ENCODE measurements at regions not wholly inside any gene's neighbourhood (a gene's known extent, or its start where the extent isn't known, plus 50 kb on each side); places are given as distances from the start of the nearest gene placed in this dataset.
A peak's percentile ranks its signal among the peaks of the same experiment; 100 is the strongest.

DNA sequence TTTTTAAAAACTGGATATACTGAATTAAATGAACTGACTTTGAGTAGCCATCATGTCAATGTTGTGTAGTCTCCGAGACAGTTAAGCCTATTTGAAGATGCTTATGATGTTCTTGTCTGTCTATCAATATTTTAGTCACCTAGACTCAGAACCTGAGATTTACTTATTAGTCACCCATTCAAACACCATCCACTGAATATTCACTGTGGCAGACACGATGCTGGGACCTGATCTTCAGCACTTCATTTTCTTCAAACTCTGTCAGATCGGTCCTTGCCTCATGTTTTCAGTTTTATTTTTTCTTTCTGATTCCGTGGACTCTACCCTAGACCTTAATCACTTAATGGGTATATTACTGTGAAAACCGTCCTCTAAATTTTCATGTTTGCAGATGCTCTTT, 123.7 kb upstream of the MCHR2 start (continued):
- TF ChIP-seq, protein P1, sequence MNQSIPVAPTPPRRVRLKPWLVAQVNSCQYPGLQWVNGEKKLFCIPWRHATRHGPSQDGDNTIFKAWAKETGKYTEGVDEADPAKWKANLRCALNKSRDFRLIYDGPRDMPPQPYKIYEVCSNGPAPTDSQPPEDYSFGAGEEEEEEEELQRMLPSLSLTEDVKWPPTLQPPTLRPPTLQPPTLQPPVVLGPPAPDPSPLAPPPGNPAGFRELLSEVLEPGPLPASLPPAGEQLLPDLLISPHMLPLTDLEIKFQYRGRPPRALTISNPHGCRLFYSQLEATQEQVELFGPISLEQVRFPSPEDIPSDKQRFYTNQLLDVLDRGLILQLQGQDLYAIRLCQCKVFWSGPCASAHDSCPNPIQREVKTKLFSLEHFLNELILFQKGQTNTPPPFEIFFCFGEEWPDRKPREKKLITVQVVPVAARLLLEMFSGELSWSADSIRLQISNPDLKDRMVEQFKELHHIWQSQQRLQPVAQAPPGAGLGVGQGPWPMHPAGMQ (IDR thresholded peaks at IDR 0.05; ENCODE audit: borderline replicate concordance): no peak
- no peak for TF ChIP-seq FOS (IDR thresholded peaks at IDR 0.05; ENCODE audit: borderline replicate concordance, extremely low read depth, insufficient read length)
- TF ChIP-seq SMC3 (IDR thresholded peaks at IDR 0.05; ENCODE audit: borderline replicate concordance, low read length): no peak
- no peak for TF ChIP-seq PKNOX1 (IDR thresholded peaks at IDR 0.05)
- TF ChIP-seq TCF12 (IDR thresholded peaks at IDR 0.05; ENCODE audit: low read depth, low read length): no peak
- TF ChIP-seq WRNIP1 (IDR thresholded peaks at IDR 0.05; ENCODE audit: borderline replicate concordance, low read depth, low read length): no peak

DNA sequence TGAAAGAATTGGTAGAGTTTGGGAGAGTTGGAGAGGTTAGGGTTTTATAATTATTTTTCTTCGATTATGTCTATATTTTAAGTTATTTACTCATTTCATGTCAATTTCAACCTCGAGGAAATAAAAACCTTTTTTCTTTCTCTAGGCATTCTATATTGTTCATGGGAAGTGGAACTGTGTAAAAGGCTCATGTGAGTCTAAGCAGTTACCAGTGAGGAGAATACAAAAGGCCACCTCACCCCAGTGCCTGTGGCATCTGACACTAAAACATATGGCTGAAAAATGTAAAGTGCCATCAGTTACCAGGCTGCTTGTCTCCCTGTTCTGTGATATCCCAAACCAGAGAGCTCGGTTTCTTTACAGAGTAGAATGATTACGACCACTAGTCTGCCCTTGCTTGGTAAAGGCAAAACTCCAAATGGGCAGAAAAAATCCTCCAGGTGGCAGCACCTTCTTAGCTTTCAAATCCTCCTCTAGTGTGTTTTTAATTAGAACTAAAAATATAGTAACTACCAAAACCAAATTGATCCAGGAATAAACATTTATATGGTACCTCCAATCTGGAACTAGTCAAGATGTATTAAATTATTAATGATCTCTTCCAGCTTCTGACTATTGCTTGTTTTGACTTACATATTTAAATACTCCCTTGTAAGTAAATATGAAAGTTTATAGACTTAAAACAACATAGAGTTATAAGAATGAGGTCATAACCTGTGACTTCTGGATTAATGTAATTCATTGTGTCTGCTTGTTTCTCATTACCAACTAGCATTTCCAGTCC, 122.6 kb upstream of the MCHR2 start:
- ATAC-seq (peak; percentile 91), FAIRE-seq (no peak), DNase-seq (ENCODE audit: low read depth, low spot score) (no peak)
- Histone ChIP-seq H3K9ac (ENCODE audit: control insufficient read depth, insufficient read depth, low read length) (no peak overlapping the region), H3K9me3 (replicated peaks; ENCODE audit: control insufficient read depth, insufficient read depth, low read length) (no peaks in the 10 kb centered on the region), H3K4me1 (ENCODE audit: control insufficient read depth, insufficient read depth, low read length) (no peaks in the 10 kb centered on the region), H3K27ac (ENCODE audit: control insufficient read depth, insufficient read depth) (no peak overlapping the region), H3K4me3 (no peak overlapping the region), H3K27me3 (replicated peaks in 1 of 2; ENCODE audit: control insufficient read depth in 2 of 2, insufficient read depth in 2 of 2, low read length in 1 of 2) (no peaks in the 10 kb centered on the region), H3K4me2 (ENCODE audit: control insufficient read depth, insufficient read depth) (no peak overlapping the region), H2AFZ (ENCODE audit: control insufficient read depth, low read depth, low read length) (no peak overlapping the region; the same call in 1 of the 2 replicates), H3K79me2 (ENCODE audit: control insufficient read depth, insufficient read depth, low read length) (no peaks in the 10 kb centered on the region), H3K36me3 (ENCODE audit: control insufficient read depth in 2 of 2, insufficient read depth in 2 of 2, low read length in 1 of 2) (no peaks in the 10 kb centered on the region), H4K20me1 (ENCODE audit: control insufficient read depth, insufficient read depth) (no peaks in the 10 kb centered on the region)
- WGBS (ENCODE audit: insufficient coverage, insufficient replicate concordance, low lambda C conversion rate, missing lambda C conversion rate): 0% methylated on average over 4 of the region's 4 CpGs
- ChIA-PET SMC1A (ENCODE audit: uncharacterized antibody, unreplicated experiment) (interaction anchor here (0.6 to 4.0 kb wide), 25 partner anchors 10 to 609 kb away, joined by 3 to 38 read pairs (median 5); no protein-coding TSS in a partner anchor), CTCF (interaction anchor here (0.6 to 4.0 kb wide), 40 partner anchors 8 to 1761 kb away, joined by 3 to 72 read pairs (median 4); no protein-coding TSS in a partner anchor), POLR2A (no interaction called here), RAD21 (ENCODE audit: unreplicated experiment) (interaction anchor here (0.6 to 3.1 kb wide), 15 partner anchors 9 to 603 kb away, joined by 3 to 22 read pairs (median 4); no protein-coding TSS in a partner anchor)
- BruUV-seq (replicated peaks): no TSS peak
- in situ Hi-C loops (cut with MboI): loop anchor here (10.0 kb wide), 1 partner anchor 548 kb away; no protein-coding TSS in a partner anchor
- TF ChIP-seq SUPT20H (IDR thresholded peaks at IDR 0.05; ENCODE audit: borderline replicate concordance, control insufficient read depth, low read depth, low read length) (no peak), ZSCAN29 (IDR thresholded peaks at IDR 0.05) (no peak), BACH1 (IDR thresholded peaks at IDR 0.05; ENCODE audit: borderline replicate concordance) (no peak), NRF1 (conservative IDR thresholded peaks at IDR 0.05; ENCODE audit: low read depth, low read length) (no peak), ZNF384 (IDR thresholded peaks at IDR 0.05; ENCODE audit: borderline replicate concordance, low read depth, low read length) (no peak), RAD21 (IDR thresholded peaks at IDR 0.05; ENCODE audit: insufficient read depth, low read depth, low read length) (peak; percentile 86), SMC3 (IDR thresholded peaks at IDR 0.05; ENCODE audit: borderline replicate concordance, low read length) (peak; percentile 86; the same call in 1 of the 2 replicates), SRF (IDR thresholded peaks at IDR 0.05; ENCODE audit: low read depth in 2 of 2, low read length in 2 of 2) (no peak), ATF7 (IDR thresholded peaks at IDR 0.05; ENCODE audit: low read depth) (0 out of 2 replicates have a peak, but pooled peaks have one; percentile 23), NFYB (IDR thresholded peaks at IDR 0.05; ENCODE audit: insufficient read depth, low read depth, low read length) (no peak)
- TF ChIP-seq, protein P2, sequence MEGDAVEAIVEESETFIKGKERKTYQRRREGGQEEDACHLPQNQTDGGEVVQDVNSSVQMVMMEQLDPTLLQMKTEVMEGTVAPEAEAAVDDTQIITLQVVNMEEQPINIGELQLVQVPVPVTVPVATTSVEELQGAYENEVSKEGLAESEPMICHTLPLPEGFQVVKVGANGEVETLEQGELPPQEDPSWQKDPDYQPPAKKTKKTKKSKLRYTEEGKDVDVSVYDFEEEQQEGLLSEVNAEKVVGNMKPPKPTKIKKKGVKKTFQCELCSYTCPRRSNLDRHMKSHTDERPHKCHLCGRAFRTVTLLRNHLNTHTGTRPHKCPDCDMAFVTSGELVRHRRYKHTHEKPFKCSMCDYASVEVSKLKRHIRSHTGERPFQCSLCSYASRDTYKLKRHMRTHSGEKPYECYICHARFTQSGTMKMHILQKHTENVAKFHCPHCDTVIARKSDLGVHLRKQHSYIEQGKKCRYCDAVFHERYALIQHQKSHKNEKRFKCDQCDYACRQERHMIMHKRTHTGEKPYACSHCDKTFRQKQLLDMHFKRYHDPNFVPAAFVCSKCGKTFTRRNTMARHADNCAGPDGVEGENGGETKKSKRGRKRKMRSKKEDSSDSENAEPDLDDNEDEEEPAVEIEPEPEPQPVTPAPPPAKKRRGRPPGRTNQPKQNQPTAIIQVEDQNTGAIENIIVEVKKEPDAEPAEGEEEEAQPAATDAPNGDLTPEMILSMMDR (IDR thresholded peaks at IDR 0.05 in 2 of 3, conservative IDR thresholded peaks at IDR 0.05 in 1 of 3; ENCODE audit: control insufficient read depth in 2 of 3, extremely low read depth in 1 of 3, insufficient read depth in 1 of 3, low read depth in 3 of 3, low read length in 3 of 3): peak; percentile 59 to 73 (median 63)
- intact Hi-C loops (cut with micrococcal nuclease; ENCODE audit: unreplicated experiment): loop anchor here (1.0 to 5.0 kb wide), 5 partner anchors 161 to 601 kb away; no protein-coding TSS in a partner anchor

All from GM12878 (cell line).